22Rv1 (cell line): ENCODE measurements at regions not wholly inside any gene's neighbourhood (a gene's known extent, or its start where the extent isn't known, plus 50 kb on each side); places are given as distances from the start of the nearest gene placed in this dataset.

Experiments
- H3K27ac ChIP-seq: fragments of 450-650 bp; 2 replicates; pipeline ENCODE4 v1.5.1; 2017
- CTCF ChIP-seq: fragments of 450-650 bp; IDR thresholded peaks from 2 replicates; pipeline ENCODE4 v1.5.1; 2017; ENCODE audit warnings: mild to moderate bottlenecking
- ZFX ChIP-seq: fragments of 450-650 bp; IDR thresholded peaks from 2 replicates; pipeline ENCODE4 v1.6.1; 2017; ENCODE audit warnings: antibody characterized with exemption, borderline replicate concordance

GRCh38 chr11:38315151-38315550 lies 1717.1 kb upstream of the RAG2 start:
- TF ChIP-seq ZFX = no peak
- no peak for TF ChIP-seq CTCF
- no peak overlapping the region for H3K27ac ChIP-seq

GRCh38 chr11:38307455-38307854 lies 1709.4 kb upstream of the RAG2 start:
- TF ChIP-seq ZFX (no peak), CTCF (no peak)
- no peak overlapping the region for H3K27ac ChIP-seq

- no peak for TF ChIP-seq CTCF
- no peak for TF ChIP-seq ZFX
- no peak overlapping the region for H3K27ac ChIP-seq
Measured at GRCh38 chr11:38305682-38306081, 1707.6 kb upstream of the RAG2 start.

GRCh38 chr11:38304926-38305325 lies 1706.9 kb upstream of the RAG2 start:
- no peak for TF ChIP-seq CTCF
- no peak overlapping the region for H3K27ac ChIP-seq

GRCh38 chr11:38302564-38302963 lies 1704.5 kb upstream of the RAG2 start:
- H3K27ac ChIP-seq = no peak overlapping the region
- TF ChIP-seq ZFX = no peak
- TF ChIP-seq CTCF = no peak

GRCh38 chr11:38300570-38300969 lies 1702.5 kb upstream of the RAG2 start:
- no peak overlapping the region for H3K27ac ChIP-seq
- TF ChIP-seq ZFX = no peak
- TF ChIP-seq CTCF = no peak

GRCh38 chr11:38296211-38296776 lies 1698.3 kb upstream of the RAG2 start:
- H3K27ac ChIP-seq = no peak overlapping the region
- TF ChIP-seq CTCF (no peak), ZFX (no peak)
